RPMI7951 (cell line): ENCODE measurements at regions not wholly inside any gene's neighbourhood (a gene's known extent, or its start where the extent isn't known, plus 50 kb on each side); places are given as distances from the start of the nearest gene placed in this dataset.
"Not testable (repeated sequence)": the region's sequence is repeated elsewhere in the genome, so short reads cannot be mapped to it uniquely, and the experiment has no call there.

Experiments used
- DNase-seq: peaks from one replicate; pipeline ENCODE4 v3.0.0-alpha.2; 2012; ENCODE audit warnings: low read depth

- no peak for DNase-seq
These were observed 399.1 kb upstream of the LARGE1 start for GRCh38 chr22:34319346-34319745.

GRCh38 chr22:34324763-34325162 is 404.5 kb upstream of the LARGE1 start:
- DNase-seq = no peak

- no peak for DNase-seq
These were observed 406.6 kb upstream of the LARGE1 start for GRCh38 chr22:34326901-34327300.

GRCh38 chr22:34330432-34330831 is 410.2 kb upstream of the LARGE1 start:
- DNase-seq = no peak

DNA sequence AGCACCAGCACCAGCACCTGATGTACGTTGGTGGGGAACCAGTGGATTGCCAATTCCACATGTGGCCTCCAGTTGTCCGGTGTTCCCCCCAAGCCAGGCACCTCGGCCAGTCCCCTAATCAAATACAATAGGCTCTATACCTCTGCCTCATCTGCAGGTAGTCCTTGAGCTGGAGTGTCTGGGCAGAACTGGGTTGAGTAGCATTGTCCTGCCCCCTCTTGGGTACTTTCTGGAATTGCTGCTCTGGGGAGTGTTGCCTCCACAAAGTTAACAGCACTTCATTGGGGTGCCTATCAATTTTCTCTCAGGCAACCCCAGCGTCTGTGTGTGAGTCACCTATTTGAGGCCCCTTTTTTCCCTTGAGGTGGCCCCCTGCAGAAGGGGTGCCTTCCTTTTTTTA is 413.0 kb upstream of the LARGE1 start:
- no peak for DNase-seq

- DNase-seq = no peak
These were observed 414.6 kb upstream of the LARGE1 start for GRCh38 chr22:34334893-34335292.

DNA sequence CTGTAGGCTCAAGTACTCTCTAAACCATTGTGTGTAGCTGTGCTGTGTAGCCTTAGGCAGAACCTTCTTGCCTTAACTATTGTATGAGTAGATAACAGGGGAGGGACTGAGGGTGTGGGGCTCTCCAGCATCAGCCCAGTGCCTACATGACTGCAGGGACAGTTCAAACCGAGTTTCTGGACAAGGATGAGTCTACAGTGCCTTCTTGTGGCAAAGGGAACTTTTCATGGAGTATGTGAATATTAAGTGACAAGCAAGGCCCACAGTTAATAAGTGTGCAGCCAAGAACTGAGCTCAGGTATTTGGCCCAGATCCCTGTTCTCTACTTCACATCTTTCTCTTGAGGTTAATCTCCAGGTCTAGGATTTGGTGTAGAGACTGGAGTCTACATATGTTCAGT is 424.4 kb upstream of the LARGE1 start:
- no peak for DNase-seq

- DNase-seq = no peak
These were observed 434.0 kb upstream of the LARGE1 start for GRCh38 chr22:34354071-34354817.

DNA sequence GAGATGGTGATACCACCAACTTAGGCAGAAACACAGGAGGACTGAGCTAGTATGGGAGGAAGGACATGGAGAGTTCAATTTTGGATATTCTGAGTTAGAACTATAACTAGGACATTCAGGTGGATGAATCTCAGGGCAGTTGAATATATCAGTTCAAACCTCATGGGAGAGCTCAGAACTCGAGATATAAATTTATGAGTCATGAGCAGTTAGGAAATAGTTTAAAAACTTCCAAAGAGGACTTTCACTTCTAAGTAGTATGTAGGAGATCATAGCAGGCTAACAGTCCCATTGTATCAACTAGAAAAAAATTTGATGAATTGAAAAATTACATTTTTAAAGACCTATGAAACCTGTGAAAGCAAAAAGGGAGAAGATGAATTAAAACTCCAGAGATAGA is 436.2 kb upstream of the LARGE1 start:
- DNase-seq = no peak

DNA sequence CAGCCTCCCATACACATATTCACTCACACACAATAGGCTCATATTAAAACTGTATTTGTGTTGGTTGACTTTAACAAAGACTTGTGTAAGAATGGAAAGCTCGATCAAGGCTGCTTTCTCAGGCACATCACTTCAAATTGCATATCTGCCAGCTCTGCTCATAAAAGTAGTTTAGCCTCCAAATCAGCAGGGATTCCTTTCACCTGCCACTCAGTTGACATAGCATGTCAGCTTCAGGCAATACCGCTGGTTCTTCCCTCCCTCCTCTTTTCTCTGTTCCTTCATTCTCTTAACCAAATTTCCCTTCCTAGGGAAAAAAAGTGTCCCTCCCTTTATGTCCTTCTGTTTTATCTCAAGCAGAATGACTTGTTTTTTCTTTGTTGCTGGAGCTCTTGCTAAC is 450.4 kb upstream of the LARGE1 start:
- DNase-seq = no peak

DNA sequence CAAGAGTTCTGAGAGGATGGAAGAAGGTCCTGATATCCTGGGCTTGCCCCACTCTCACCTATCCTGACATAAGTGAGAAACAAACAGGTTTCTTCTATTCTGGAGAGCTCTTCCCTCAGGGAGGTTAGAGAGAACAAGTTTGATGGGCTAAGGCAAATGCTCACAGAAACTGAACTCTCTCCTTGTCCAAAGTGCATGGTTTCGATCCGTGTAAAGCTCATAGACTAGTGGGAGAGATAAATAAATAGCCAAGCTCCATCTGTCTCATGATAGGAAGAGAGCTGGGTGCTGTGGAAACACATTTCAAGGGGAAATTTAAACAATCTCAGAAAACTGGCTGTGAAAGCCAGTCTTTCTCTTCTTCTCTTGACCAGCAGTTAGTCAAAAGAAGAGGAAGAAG is 459.5 kb upstream of the LARGE1 start:
- DNase-seq = no peak

GRCh38 chr22:34380532-34380931 is 460.3 kb upstream of the LARGE1 start:
- DNase-seq = no peak

- DNase-seq = no peak
These were observed 470.1 kb upstream of the LARGE1 start for GRCh38 chr22:34390400-34390799.

- DNase-seq = no peak
These were observed 475.1 kb upstream of the LARGE1 start for GRCh38 chr22:34395370-34395769.

DNA sequence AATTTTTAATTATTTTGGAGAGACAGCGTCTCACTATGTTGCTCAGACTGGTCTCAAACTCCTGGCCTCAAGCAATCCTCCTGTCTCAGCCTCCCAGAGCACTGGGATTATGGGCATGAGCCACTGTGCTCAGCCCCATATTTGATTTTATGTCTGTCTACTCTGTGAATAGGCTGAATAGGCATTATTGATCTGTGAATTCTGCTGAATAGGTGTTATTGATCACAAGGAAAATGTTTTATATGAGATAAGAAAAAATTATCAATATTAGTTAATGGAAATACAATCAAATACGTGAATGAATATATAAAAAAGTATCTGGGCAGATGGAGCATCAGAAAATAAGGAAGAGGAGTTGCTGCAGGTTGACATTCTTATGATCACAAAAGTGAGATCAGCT is 483.4 kb upstream of the LARGE1 start:
- DNase-seq = no peak

GRCh38 chr22:34410111-34410510 is 489.8 kb upstream of the LARGE1 start:
- DNase-seq = no peak

GRCh38 chr22:34414467-34415440 is 494.5 kb upstream of the LARGE1 start:
- DNase-seq = peak; percentile 73

- no peak for DNase-seq
These were observed 496.0 kb upstream of the LARGE1 start for GRCh38 chr22:34416022-34416860.

- not testable (repeated sequence) for DNase-seq
These were observed 502.7 kb upstream of the LARGE1 start for GRCh38 chr22:34422948-34423347.

DNA sequence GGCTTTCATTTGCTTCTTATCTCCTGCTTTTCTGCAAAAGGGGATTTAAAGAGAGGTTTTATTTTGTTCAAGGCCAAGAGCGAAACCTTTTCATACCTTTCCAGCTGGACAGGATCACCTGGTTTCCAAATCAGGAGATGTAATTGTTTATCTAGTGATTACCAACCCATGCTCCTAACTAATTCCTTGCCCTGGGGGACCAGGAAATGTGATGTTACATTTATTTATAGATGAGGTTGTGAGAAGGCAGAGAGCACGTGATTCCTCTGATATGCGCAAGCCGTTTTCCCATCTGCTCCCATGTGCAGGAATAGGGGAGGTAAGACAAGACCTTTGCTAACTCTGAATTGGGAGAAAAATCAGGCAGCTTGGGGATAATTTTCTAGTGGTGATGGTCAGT is 507.2 kb upstream of the LARGE1 start:
- DNase-seq = no peak

DNA sequence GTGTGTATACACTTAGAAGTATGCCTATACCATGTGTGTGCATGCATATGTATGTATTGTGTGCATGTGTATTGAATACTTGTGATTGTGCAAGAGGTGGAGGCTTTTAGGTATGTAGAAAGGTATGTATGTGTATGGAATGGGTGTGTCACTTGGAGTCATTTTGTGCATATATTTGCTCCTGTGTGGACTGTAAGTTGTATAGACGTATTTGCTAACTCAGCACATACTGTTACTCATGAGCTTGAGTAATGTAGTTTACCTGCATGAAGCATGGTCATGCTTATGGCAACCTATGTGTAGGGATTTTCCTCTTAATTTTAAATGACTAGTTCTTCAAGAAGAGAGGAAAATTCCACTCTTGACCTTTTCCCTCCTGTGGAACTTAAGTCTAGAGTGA is 507.6 kb upstream of the LARGE1 start:
- no peak for DNase-seq

DNA sequence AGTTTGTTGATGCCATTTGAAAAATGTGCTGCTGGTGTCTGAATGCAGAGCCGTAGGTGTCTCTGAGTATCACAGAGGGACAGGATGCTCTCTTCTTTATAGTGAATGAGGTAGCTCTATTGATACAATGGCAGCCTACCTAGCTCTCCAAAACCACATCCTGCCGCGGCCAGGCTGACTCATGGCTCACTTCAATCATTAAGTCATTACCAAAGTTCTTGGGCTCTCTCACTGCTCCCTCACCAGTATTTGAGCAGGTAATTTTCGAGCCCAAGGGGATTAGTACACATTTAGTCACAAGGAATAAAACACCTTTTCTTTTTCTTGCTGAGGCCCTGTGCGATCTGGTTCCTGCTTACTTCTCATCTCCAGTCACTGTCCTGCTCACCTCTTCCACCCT is 509.0 kb upstream of the LARGE1 start:
- no peak for DNase-seq
